ENCODE measurements at regions not wholly inside any gene's neighbourhood (a gene's known extent, or its start where the extent isn't known, plus 50 kb on each side); places are given as distances from the start of the nearest gene placed in this dataset.

- no peak for TF ChIP-seq CTCF (IDR thresholded peaks at IDR 0.05; ENCODE audit: extremely low read depth, insufficient read depth, missing control alignments)
- no peak for DNase-seq (ENCODE audit: low spot score)
- in situ Hi-C loops (cut with MboI; ENCODE audit: low pct_unique_long_range_greater_than_20kb, low sequenced_read_pairs, unreplicated experiment): no loop called here
These were observed 504.2 kb downstream of the ACTL7B start for GRCh38 chr9:108351571-108351970.

- in situ Hi-C loops (cut with MboI; ENCODE audit: low pct_unique_long_range_greater_than_20kb, low sequenced_read_pairs, unreplicated experiment): no loop called here
- TF ChIP-seq CTCF (IDR thresholded peaks at IDR 0.05; ENCODE audit: extremely low read depth, insufficient read depth, missing control alignments): no peak
- DNase-seq (ENCODE audit: low spot score): no peak
These were observed 508.2 kb downstream of the ACTL7B start for GRCh38 chr9:108347463-108348188.

GRCh38 chr9:108345826-108346225 lies 510.0 kb downstream of the ACTL7B start:
- no peak for DNase-seq (ENCODE audit: low spot score)
- TF ChIP-seq CTCF (IDR thresholded peaks at IDR 0.05; ENCODE audit: extremely low read depth, insufficient read depth, missing control alignments): no peak
- in situ Hi-C loops (cut with MboI; ENCODE audit: low pct_unique_long_range_greater_than_20kb, low sequenced_read_pairs, unreplicated experiment): no loop called here

- in situ Hi-C loops (cut with MboI; ENCODE audit: low pct_unique_long_range_greater_than_20kb, low sequenced_read_pairs, unreplicated experiment): no loop called here
- no peak for TF ChIP-seq CTCF (IDR thresholded peaks at IDR 0.05; ENCODE audit: extremely low read depth, insufficient read depth, missing control alignments)
- no peak for DNase-seq (ENCODE audit: low spot score)
These were observed 516.5 kb downstream of the ACTL7B start for GRCh38 chr9:108339251-108339650.

GRCh38 chr9:108336575-108336974 lies 519.2 kb downstream of the ACTL7B start:
- no peak for DNase-seq (ENCODE audit: low spot score)
- in situ Hi-C loops (cut with MboI; ENCODE audit: low pct_unique_long_range_greater_than_20kb, low sequenced_read_pairs, unreplicated experiment): no loop called here
- TF ChIP-seq CTCF (IDR thresholded peaks at IDR 0.05; ENCODE audit: extremely low read depth, insufficient read depth, missing control alignments): no peak

GRCh38 chr9:108333530-108333983 lies 522.2 kb downstream of the ACTL7B start:
- DNase-seq (ENCODE audit: low spot score): no peak
- TF ChIP-seq CTCF (IDR thresholded peaks at IDR 0.05; ENCODE audit: extremely low read depth, insufficient read depth, missing control alignments): no peak

More at GRCh38 chr9:108333530-108333983, 522.2 kb downstream of the ACTL7B start:
- in situ Hi-C loops (cut with MboI; ENCODE audit: low pct_unique_long_range_greater_than_20kb, low sequenced_read_pairs, unreplicated experiment): no loop called here
